GM21515 (cell line): ENCODE measurements at regions not wholly inside any gene's neighbourhood (a gene's known extent, or its start where the extent isn't known, plus 50 kb on each side); places are given as distances from the start of the nearest gene placed in this dataset.

Experiments used
- ATAC-seq: cut with Tn5 transposase; IDR thresholded peaks from one replicate; pipeline ENCODE4 v1.9.1; 2021; ENCODE audit not compliant: unreplicated experiment

DNA sequence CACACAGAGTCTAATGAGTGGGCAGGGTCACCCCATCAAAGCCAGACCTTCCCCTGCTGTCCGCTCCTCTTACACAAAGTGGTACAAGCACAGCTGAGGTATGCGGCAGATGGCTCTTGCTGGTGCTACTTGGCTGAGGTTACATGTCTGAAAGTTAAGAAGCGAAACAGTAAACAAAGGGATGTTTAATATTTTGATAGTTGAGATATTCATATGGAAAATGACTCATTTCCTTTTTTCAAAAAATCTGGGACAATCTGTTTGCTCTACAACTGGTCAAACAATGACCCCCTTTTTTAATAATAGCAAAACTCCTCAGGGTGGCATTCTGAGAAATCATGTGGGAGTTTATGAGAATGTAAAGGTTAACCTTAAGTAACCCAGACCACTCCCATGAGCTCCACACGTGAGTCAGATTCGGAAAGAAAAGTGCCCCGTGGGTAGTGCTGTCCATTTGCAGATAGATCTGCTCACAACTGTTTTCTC, 245.3 kb downstream of the TBXT start:
- ATAC-seq = no peak

DNA sequence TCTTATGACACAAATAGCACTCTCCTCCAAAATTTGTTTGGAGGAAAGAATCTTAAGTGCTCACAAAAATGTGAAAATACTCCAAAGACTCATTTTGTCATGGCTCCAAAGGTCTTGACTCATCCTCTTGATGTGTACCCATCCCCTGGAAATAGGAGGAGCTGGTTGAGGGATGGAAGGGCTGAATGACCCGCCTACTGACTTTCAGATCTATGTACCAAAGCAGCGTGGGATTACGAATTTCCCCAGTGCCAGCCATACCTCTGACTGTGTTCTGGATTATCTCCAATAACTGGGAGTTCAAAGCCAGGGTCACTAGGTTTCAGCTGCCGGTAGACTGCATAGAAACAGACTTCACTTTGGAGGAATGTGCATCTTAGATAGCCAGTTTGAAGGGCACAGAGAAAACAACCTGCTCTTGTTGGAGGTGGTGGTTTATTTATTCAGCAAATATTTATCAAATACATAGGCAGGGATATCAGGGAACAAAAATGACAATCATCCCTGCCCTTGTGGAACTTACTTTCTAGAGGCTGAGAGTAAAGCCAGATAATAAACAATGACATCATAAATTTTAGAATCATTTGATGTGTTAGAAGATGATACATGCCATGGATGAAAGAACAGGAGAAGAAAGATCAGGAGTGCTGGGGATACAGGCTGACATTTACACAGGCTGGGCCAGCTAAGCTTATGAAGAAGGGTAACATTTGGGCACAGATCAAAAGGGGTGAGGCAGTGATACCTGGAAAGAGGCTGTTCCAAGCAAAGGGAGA, 246.6 kb downstream of the TBXT start:
- no peak for ATAC-seq

DNA sequence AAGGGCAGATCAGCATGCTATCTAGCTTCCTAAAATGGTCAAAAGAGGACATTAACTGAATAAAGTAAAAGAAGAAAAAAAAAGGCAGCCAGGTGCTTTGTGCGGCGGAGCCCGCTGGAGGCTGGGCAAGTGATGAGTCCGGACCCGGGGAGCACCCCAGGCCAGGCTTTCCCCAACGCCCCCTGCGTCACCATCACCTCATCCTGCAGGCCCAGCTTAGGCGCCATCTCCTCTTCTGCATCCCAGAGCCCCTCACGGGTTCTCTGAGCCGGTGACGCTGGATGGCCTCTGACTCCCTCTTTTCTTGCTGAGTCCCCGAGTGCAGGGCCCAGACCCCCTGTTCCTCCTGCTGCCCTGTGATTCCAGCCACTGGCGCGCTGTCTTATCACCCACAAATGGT, 250.1 kb downstream of the TBXT start:
- ATAC-seq = no peak

DNA sequence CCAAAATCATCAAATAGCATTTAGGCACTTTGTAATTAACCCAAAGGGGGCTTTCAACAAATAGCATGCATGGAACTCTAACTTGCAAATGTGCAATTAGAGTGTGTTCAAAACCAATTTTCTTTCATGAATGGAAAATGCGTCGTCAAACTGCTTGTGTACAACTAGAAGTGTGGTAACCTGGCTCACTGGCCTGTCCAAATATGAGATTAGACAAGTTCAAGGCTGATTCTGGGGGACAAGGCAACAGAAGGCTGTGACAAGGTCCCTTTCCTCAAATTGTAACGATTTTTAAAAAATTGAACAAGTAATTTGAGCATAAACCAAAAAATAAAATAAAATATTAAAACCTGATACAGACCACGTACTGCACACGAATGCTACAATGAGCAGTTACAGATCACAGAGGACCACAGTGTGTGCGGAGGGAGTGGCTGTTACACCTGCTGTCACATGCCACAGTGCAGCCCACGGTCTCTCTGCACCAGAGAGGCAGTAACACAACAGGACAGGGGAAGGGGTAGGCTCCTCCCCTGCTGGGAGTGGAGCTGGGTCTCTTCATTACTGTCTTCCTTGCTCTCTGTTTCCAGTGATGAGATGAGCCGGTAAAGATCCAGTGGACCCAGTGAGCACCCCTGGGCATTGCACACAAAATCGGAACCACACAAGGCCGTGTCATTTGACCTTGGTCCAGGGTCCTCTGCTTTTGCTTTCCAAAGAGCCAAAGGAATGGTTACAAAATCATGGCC, 252.2 kb upstream of the PDE10A start:
- ATAC-seq = no peak

DNA sequence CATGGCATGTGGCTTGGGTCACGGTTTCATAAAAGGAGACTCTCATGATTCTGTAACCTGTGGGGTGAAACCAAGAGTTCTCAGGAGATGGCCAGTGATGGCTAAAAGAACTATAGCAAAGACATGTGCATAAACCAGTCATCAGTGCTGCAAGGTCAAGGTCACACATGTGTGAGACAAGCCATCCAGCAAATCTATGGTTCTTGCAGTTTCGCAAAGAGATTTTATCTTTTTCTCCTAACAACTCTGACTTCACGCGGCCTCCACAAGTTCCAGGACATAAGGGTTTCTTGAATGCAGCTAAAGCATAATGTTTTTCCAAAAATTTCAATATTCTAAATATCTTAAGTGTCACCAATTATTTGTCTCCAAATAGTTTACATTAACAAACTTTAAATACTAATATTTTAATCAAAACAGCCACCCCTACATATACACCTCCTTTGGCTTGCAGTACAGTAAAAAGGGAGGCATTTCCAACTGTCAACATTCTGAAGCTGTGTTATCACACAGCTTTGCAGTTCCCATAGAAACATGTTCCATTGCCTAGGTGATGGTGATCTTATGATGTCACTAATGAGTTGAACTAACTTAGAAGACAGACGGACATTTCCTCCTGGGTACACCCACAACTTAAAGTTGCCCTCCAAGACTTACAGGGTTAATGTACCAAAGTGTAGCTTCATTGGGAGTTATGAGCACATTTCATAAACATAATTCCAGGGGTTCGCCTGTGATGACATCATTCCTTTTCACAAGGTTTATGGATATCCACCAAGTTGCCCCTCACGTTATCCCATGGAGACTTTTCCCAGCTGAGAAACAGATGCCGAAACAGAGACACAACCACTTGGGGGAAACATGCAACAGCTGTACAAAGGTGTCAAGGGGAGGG, 250.9 kb upstream of the PDE10A start:
- ATAC-seq = no peak

DNA sequence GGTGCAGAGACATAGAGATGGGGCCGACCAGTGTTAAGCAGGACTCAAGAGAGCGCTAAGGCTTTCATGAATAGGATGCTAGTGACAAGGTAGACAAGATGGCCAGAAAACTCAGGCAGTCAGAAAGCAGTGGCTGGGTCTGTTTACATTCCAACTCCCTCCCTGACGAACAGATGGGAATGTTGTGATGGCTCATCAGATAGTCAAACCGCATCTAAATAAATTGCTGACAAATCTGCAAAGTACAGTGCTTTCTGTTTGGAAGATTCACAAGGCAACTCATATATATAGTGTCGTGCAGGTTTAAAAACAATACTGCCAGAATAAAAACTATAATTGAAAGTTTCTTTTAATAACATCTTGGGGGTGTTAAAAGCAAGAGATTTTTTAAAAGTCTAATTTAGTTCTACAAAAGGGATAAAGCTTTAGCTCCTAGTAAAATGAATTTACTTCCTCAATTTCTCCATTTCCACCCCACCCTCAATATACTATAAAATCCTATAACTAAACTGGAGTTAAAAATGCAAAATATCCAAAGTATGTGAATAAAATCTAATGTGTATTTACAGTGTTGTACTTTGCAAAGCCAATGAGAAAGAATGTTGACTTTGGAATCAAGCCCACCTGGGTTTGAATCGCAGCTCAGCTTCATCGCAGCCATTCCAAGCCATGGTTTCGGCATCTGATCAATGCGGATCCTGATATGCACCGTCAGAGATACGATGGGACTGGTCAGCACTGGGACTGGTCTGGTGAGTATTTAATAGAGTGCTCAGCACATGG, 247.3 kb upstream of the PDE10A start:
- no peak for ATAC-seq

DNA sequence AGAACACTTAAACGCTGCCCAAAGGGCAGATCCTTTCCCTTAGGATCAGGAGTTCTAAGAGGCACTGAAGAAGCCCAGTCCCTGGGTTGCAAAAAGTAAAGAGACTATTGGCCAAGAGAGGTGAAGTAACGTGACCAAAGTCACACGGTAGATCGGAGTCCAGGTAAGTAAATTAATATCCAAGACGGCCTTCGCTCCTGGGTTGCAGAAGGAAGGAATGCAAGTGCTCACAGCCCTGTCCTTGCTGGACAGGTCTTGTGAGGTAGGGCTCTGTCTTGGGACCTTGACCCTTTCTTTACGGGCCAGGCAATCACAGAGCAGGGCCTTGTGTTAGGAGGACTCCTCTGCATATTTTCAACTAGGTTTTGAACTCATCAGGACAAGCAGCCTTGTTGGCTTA, 243.7 kb upstream of the PDE10A start:
- no peak for ATAC-seq

DNA sequence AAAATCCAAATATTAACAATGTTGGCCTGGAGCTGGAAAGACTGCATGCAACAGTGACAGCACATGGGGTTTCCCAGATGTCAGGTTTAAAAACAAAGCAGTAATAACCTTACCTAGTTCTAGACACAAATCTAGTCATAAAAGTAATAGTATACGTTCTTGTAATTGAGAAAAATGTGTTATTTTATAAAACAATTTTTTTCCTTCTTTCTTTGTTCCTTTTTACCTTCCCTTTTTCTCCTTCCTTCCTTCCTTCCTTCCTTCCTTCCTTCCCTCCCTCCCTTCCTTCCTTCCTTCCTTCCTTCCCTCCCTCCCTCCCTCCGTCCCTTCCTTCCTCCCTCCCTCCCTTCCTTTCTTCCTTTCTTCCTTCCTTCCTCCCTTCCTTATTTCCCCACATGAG, 242.7 kb upstream of the PDE10A start:
- no peak for ATAC-seq

DNA sequence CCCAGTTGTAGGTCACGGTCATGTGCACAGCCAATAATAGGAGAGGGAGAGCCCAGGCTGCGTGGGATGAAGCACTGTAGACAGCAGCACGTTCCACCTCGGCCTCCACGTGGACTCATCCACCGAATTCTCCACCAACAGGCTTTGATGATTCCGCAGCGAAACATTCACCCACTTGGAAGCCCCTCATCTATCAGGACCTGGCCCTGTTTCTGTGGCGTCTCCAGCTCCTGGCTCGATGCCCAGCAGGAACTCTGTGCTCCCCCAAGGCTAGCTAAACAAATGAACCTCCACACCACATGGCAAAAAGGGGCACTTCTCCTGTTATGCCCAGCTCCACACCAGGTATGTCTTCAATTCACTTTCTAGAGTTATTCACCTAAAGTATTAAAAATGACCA, 237.9 kb upstream of the PDE10A start:
- ATAC-seq = no peak

DNA sequence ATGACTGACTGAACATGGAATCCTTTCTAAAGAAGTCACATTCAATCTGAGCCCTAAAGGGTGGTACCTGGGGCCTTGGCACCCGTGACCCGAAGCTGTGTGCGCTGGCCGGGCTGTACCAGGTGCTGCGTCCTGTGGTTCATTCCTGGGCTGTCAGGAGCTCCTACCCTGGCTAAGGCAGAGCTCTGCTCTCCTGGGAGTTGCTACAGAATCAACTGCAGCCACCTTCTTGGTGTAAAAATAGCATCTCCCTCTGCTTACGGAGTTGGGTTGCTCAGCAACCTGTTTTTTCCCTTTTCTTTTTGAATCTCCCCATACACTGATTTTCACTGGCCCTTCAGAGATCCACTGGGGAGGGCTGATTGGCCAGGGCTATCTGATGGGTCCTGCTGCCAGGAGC, 236.6 kb upstream of the PDE10A start:
- no peak for ATAC-seq

DNA sequence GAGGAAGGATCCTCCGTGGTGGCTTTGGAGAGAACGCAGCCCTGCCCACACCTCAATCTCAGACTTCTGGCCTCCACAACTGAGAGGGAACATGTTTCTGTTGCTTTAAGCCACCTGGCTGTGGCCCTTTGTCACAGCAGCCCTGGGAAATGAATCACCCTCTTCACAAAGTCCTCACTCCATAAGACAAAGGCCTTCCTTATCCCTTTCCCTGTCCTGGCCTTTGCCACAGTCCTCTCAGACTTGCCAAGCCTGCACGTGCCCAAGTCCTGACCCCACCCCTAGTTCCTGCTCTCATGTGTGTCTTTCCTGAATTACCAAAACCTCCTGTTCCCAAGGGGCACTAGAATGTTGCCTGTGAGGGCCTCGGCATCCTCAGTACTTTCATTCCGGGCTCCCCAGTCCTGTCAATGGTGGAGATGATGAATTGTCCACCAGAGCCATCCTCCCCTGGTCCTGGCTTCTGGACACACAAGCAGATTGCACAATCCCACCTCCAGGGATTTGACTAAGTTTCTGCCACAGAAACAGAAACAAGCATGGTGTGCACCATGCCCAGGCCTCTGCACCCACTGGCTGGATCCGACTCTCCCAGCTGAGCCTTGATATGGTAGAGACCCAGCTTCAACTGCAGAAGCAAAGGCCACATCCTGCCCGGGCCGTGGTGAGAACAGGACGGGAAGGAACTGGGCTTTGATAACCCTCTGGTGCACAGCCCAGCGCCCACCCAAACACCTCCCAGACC, 232.6 kb upstream of the PDE10A start:
- ATAC-seq = no peak

DNA sequence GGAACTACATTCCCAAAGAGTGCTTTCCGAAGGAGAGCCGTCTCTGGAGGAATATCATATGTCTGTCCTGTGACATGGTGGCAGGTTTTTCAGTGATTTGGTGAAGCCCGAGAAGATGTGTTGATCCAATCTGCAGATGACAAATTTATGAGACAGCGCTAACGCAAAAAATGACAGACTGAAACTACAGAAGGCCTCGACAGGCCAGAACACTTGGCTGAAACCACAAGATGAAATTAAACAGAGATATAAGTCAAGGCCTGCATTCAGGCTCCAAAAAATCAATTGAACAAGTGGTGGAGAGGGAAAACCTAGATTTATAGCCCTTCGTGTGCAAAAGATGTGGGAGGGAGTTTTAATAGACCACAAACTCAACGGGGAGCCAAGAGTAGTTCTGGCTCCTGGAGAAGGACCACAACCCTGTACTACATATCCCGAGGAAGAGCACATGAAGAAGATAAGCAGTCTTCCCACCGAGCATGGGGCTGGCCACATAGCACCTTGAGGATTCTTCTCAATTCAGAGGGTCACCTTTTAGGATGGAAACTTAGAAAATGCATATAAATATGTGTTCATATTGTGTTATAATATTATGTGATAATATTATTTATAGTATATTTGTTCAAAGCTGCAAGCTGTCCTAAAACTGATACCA, 231.3 kb upstream of the PDE10A start:
- ATAC-seq = no peak

DNA sequence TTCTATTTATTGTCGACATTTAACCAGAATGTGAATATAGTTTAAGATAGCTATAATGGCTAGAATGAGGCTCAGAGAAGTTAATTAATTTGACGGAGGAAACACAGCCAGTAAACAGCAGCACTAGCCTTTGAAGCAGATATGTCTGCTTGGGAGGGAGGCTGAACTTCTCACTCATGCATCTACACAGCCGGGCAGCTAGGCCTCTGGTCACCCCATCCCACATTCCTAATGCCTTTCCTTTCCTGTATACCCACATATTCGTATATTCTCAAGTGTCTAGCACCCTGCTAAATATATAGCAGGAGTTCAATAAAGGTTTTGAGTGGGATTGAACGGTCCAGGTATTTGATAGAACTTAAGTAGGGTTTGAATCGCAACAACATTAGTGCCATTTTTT, 230.4 kb upstream of the PDE10A start:
- ATAC-seq = no peak

DNA sequence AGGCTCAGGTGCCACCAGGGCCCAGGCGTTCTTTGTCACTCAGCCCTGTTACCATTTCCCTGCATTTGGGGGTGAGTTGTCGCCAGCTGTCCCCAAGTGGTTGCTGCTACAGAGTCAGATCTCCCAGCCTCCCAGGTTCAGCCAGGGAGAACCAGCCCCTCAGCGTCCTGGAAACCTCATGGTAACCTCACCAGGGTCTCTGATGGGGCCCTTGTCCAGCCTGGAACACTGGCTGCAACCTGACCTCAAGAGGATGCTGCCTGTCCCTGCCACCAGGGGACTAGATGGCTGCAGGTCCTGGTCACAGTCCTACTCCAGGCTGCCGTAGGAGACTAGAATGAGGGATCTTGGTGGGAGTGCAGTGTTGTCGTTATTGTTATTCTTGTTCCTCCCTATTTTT, 228.3 kb upstream of the PDE10A start:
- no peak for ATAC-seq

DNA sequence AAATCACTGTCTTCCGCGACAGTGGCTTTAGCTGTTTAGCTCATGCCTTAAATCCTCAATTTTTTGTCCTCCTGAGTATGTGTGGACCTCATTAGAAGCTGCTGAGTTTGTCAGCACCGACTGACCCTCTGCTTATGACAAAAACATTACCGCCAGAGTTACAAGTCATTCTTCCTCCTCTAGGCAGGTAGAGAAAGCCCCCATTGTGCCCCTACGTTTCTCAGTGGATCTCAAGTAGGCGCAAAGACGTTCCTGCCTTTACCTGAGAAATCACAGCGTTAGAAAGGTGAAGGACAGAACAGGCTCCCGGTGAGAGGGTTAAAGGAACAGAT, 227.3 kb upstream of the PDE10A start:
- ATAC-seq = no peak

DNA sequence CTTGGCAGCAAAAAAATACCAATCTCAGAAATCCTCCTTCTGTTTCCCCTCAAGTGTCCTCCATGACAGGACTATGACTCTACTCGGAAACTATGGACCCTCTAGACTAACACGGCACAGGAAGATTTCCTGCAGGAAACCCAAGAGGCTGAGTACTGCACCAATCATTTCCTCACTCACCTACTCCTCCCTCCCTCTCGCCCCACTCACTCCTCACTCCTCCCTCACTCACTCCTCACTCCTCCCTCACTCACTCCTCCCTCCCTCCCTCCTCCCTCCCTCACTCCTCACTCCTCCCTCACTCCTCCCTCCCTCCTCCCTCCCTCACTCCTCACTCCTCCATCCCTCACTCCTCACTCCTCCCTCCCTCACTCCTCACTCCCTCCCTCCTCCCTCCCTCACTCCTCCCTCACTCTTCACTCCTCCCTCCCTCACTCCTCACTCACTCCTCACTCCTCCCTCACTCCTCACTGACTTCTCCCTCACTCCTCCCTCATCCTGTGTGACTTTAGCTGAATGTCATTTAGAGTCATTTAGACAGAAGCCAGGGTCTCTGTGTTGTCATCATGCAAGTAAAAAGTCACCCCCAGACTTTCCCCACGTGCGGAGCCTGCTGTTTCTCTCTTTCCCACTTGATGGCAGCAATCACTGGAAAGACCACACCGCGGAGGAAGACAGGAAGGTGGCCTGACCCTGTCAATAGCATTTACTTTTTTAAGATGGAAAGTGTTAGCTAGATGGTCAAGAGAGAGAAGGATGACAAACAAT, 226.8 kb upstream of the PDE10A start:
- no peak for ATAC-seq

DNA sequence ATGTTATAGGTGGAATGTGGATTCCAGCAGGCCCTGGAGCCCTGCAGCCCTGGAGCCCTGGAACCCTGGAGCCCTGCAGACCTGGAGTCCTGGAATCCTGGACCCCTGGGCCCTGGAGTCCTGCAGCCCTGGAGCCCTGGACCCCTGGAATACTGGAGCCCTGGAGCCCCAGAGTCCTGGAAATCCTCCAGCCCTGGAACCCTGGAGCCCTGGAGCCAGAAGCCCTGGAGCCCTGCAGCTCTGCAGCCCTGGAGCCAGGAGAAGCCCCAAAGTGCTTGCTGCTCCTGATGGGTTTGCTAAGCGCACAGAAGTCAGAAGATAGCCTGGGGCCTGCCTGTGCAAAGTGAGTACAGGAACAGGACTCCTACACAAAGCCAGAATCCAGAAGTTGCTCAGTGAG, 223.1 kb upstream of the PDE10A start:
- ATAC-seq = no peak

DNA sequence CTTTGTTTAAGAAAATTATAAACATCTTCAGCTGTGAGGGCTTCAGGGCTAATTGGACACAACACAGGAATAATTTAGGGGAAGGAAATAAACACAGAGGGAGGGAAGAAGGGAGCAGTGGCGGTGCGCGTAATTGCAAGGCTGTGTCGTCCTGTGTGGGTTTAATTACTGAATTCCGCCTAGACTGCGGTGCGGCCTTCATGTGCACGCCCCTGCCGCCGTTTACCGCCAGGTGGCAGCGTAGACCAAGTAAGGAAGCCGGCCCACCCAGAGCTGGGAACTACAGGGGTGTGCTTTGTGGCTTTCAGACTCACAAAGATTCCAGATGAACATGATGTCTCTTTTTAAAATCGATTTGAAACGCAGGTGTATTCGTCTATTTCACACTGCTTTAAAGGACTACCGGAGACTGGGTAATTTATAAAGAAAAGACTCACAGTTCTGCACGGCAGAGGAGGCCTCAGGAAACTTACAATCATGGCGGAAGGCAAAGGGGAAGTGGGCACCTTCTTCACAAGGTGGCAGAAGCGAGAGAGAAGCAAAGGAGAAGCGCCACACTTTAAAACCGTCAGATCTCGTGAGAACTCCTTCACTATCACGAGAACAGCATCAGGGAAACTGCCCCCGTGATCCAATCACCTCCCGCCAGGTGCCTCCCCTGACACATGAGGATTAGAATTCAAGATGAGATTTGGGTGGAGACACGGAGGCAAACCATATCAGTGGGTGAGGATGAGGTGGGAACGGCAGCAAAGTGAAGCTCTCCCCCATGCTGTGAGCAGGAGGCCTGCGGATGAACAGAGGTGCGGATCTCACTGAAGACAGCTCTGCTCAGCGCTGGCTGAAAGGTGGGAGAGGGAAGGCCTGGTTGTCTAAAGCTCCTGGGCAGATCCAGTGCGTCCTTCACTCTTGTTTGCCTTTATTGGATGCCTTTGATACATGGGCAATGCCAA, 222.0 kb upstream of the PDE10A start:
- peak; percentile 96 for ATAC-seq
